Gastrocnemius medialis (tissue), 4 donors: ENCODE measurements at regions not wholly inside any gene's neighbourhood (a gene's known extent, or its start where the extent isn't known, plus 50 kb on each side); places are given as distances from the start of the nearest gene placed in this dataset.

Experiments
- ATAC-seq, 2 donors: fragments of 150-250 bp; one replicate each; pipeline ENCODE4 v1.9.1; 2016
- DNase-seq, 2 donors: peaks; one replicate each; pipeline ENCODE4 v3.0.0-alpha.2; 2019
- H3K27ac ChIP-seq, 4 donors: fragments of 200-600 bp; sonication (generic); 1 replicate in 1 of 4; 2 replicates in 3 of 4; pipeline ENCODE4 v1.5.1; 2016 to 2018; ENCODE audit warnings: mild to moderate bottlenecking in 2 of 4, moderate library complexity in 1 of 4
- H3K27me3 ChIP-seq, 3 donors: fragments of 200-600 bp; sonication (generic) in 2 of 3; 1 replicate in 1 of 3; 2 replicates in 2 of 3; pipeline versions ENCODE4 v1.5.1 to v1.6.0; 2016 to 2019; ENCODE audit warnings: mild to moderate bottlenecking in 1 of 3, moderate library complexity in 1 of 3
- H3K36me3 ChIP-seq, 2 donors: fragments of 200-600 bp; sonication (generic) in 1 of 2; one replicate each; pipeline ENCODE4 v1.5.1; 2017 to 2018
- H3K4me1 ChIP-seq, 2 donors: fragments of 200-600 bp; sonication (generic) in 1 of 2; one replicate each; pipeline ENCODE4 v1.5.1; 2016 to 2017; ENCODE audit warnings: mild to moderate bottlenecking in 2 of 2
- H3K4me3 ChIP-seq, 4 donors: fragments of 200-600 bp; sonication (generic) in 3 of 4; 1 replicate in 1 of 4; 2 replicates in 3 of 4; pipeline ENCODE4 v1.5.1; 2016 to 2019; ENCODE audit warnings: mild to moderate bottlenecking in 2 of 4
- H3K9me3 ChIP-seq, 3 donors: fragments of 200-600 bp; sonication (generic) in 2 of 3; 1 replicate in 1 of 3; 2 replicates in 2 of 3; pipeline ENCODE4 v1.5.1; 2016 to 2019
- POLR2A ChIP-seq, 2 donors: fragments of 450-650 bp; IDR thresholded peaks; one replicate each; pipeline ENCODE4 v1.6.1; 2017; ENCODE audit warnings: antibody characterized with exemption in 2 of 2, mild to moderate bottlenecking in 2 of 2, moderate library complexity in 2 of 2
- in situ Hi-C, 4 donors: fragments of 200-750 bp; cut with MboI; loops; one replicate each; pipeline versions ENCODE4 v1.15.0 to v1.8.0; 2017; ENCODE audit warnings: low sequenced_read_pairs in 4 of 4
- intact Hi-C: fragments of 100-400 bp; cut with DNase I; formaldehyde crosslinking; loops from one replicate; pipeline ENCODE4 v1.15.1; 2023; ENCODE audit warnings: low total_unique reads
- TF ChIP-seq, protein P1 (sequence below), 5 experiments: fragments of 450-650 bp in 3 of 5; fragments of 200-600 bp in 2 of 5; sonication (generic) in 2 of 5; IDR thresholded peaks in 4 of 5; conservative IDR thresholded peaks in 1 of 5; 1 replicate in 4 of 5; 2 replicates in 1 of 5; pipeline ENCODE4 v1.5.1; 2016 to 2019; ENCODE audit warnings: antibody characterized with exemption in 5 of 5, mild to moderate bottlenecking in 3 of 5, moderate library complexity in 3 of 5

DNA sequence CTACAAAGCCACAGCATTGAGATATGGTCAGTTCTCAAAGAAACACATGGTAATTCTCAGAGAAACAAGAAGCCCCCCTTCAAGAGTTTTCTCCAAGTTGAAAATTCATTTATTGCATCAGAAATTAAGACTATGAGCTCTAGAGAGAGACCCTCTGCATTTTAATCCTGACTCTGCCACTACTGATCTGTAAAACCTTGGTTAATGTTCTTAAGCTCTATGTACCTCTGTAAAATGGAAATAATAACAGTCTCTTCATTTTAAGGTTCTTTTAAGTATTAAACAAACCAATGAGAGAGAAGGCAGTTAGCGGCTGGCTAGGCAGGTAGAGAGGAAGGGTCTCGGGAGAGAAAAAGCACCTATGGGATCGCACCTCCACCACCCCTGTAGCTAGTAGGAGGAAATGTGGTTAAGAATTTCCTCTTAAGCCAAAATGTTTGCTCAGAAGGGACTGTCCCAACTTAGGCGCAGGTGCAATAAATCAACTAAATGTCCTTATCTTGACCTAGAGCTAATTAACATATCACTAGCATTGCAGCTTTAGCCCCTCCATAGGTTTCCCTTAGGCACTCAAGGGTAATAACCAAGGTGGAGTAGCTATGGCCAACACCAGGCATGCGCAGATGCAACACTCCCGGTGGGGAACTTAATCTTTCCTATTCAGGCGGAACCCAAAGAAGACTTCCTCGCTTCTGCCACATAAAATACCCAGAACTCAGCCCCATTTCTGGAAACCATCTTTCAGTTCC lies 1685.4 kb downstream of the MRPL39 start:
- ATAC-seq = no peak

DNA sequence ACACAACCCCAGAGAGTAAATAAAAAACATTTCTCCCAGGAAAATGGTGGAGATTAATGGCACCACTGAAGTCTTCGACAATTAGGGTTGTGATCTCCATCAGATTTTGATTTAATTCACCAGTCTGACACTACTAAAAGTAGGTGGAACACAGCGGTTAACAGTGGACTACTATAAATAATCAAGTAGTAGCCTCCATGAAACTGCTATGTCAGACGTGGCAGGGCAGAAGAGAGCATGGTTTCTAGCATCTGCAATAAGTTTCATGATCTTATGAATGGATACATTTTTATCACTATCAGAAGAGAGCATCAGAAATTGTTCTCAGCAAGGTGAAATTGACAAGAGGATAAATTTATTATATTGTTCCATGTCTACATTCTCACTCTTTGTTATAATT lies 1706.6 kb downstream of the MRPL39 start:
- Histone ChIP-seq H3K4me1 (no peaks in the 10 kb centered on the region), H3K36me3 (no peaks in the 10 kb centered on the region), H3K27ac (no peak overlapping the region), H3K4me3 (no peak overlapping the region), H3K27me3 (no peaks in the 10 kb centered on the region), H3K9me3 (no peaks in the 10 kb centered on the region)
- no peak for TF ChIP-seq POLR2A (IDR thresholded peaks at IDR 0.05)
- TF ChIP-seq, protein P1, sequence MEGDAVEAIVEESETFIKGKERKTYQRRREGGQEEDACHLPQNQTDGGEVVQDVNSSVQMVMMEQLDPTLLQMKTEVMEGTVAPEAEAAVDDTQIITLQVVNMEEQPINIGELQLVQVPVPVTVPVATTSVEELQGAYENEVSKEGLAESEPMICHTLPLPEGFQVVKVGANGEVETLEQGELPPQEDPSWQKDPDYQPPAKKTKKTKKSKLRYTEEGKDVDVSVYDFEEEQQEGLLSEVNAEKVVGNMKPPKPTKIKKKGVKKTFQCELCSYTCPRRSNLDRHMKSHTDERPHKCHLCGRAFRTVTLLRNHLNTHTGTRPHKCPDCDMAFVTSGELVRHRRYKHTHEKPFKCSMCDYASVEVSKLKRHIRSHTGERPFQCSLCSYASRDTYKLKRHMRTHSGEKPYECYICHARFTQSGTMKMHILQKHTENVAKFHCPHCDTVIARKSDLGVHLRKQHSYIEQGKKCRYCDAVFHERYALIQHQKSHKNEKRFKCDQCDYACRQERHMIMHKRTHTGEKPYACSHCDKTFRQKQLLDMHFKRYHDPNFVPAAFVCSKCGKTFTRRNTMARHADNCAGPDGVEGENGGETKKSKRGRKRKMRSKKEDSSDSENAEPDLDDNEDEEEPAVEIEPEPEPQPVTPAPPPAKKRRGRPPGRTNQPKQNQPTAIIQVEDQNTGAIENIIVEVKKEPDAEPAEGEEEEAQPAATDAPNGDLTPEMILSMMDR (IDR thresholded peaks at IDR 0.05 in 4 of 5, conservative IDR thresholded peaks at IDR 0.05 in 1 of 5) = no peak
- in situ Hi-C loops (no loop called here), intact Hi-C loops (no loop called here)
- ATAC-seq (no peak), DNase-seq (no peak)

More for the DNA sequence above, 1685.4 kb downstream of the MRPL39 start:
- no peak overlapping the region for H3K4me3 ChIP-seq
- H3K27me3 ChIP-seq = no peaks in the 10 kb centered on the region
- no peak for TF ChIP-seq POLR2A (IDR thresholded peaks at IDR 0.05)
- TF ChIP-seq, protein P1 (IDR thresholded peaks at IDR 0.05 in 4 of 5, conservative IDR thresholded peaks at IDR 0.05 in 1 of 5) = no peak
- intact Hi-C loops (no loop called here), in situ Hi-C loops (no loop called here)
- no peak for DNase-seq
- H3K27ac ChIP-seq = no peak overlapping the region
- no peaks in the 10 kb centered on the region for H3K4me1 ChIP-seq
- H3K9me3 ChIP-seq = no peaks in the 10 kb centered on the region
- no peaks in the 10 kb centered on the region for H3K36me3 ChIP-seq

DNA sequence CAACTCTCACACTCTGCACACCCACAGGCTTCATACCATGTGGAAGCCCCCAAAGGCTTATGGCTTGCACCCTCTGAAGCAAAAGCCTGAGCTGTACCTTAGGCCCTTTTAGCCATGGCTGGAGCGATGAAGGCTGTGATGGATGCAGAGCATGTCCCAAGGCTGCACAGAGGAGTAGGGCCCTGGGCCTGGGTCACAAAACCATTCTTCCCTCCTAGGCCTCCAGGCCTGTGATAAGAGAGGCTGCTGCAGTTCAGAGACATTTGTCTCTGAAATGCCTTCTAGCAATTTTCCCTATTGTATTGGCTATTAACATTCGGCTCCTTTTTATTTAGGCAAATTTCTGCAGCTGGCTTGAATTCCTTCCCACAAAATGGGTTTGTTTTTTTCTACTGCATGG lies 1707.7 kb downstream of the MRPL39 start:
- no peak for TF ChIP-seq POLR2A (IDR thresholded peaks at IDR 0.05)
- TF ChIP-seq, protein P1 (IDR thresholded peaks at IDR 0.05 in 4 of 5, conservative IDR thresholded peaks at IDR 0.05 in 1 of 5) = no peak
- no peak overlapping the region for H3K4me3 ChIP-seq
- H3K9me3 ChIP-seq = no peaks in the 10 kb centered on the region
- H3K36me3 ChIP-seq = no peaks in the 10 kb centered on the region
- DNase-seq (no peak), ATAC-seq (no peak)
- H3K4me1 ChIP-seq = no peaks in the 10 kb centered on the region
- no peak overlapping the region for H3K27ac ChIP-seq
- intact Hi-C loops (no loop called here), in situ Hi-C loops (no loop called here)
- H3K27me3 ChIP-seq = no peaks in the 10 kb centered on the region

DNA sequence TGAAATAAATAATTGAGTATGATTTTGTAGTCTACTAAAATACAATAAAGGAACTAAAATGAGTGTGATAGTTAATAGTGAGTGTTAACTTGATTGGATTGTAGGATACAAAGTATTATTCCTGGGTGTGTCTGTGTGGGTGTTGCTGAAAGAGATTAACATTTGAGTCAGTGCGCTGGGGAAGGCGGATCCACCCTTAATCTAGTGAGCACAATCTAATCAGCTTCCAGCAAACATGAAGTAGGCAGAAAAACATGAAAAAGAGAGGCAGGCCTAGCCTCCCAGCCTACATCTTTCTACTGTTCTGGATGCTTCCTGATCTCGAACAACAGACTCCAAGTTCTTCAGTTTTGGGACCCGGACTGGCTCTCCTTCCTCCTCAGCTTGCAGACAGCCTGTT lies 1716.6 kb downstream of the MRPL39 start:
- no peak for DNase-seq
- intact Hi-C loops (no loop called here), in situ Hi-C loops (no loop called here)
- TF ChIP-seq, protein P1 (IDR thresholded peaks at IDR 0.05 in 4 of 5, conservative IDR thresholded peaks at IDR 0.05 in 1 of 5) = no peak
- no peak for TF ChIP-seq POLR2A (IDR thresholded peaks at IDR 0.05)
- no peak for ATAC-seq
- no peaks in the 10 kb centered on the region for H3K27me3 ChIP-seq
- no peak overlapping the region for H3K27ac ChIP-seq
- no peaks in the 10 kb centered on the region for H3K36me3 ChIP-seq
- H3K9me3 ChIP-seq = no peaks in the 10 kb centered on the region
- no peak overlapping the region for H3K4me3 ChIP-seq
- H3K4me1 ChIP-seq = no peaks in the 10 kb centered on the region
